BLaER1 treated with 17β-estradiol and CSF1 and Interleukin-3, amounts not matched to agents 10 nM and 100 nM (cell line): ENCODE measurements at regions not wholly inside any gene's neighbourhood (a gene's known extent, or its start where the extent isn't known, plus 50 kb on each side); places are given as distances from the start of the nearest gene placed in this dataset.

ENCODE experiments used
- H3K27ac ChIP-seq, 11 experiments: shearing (Covaris generic); formaldehyde crosslinking; 2 replicates each; pipeline ENCODE4 v1.8.1; 2022
- H3K27me3 ChIP-seq, 11 experiments: shearing (Covaris generic); formaldehyde crosslinking; 2 replicates each; pipeline ENCODE4 v1.8.1; 2022
- H3K36me3 ChIP-seq, 11 experiments: shearing (Covaris generic); formaldehyde crosslinking; 2 replicates each; pipeline ENCODE4 v1.8.1; 2022
- H3K4me1 ChIP-seq, 10 experiments: shearing (Covaris generic); formaldehyde crosslinking; 2 replicates each; pipeline ENCODE4 v1.8.1; 2022
- H3K4me2 ChIP-seq, 11 experiments: shearing (Covaris generic); formaldehyde crosslinking; 2 replicates each; pipeline ENCODE4 v1.8.1; 2022
- H3K4me3 ChIP-seq, 10 experiments: shearing (Covaris generic); formaldehyde crosslinking; 2 replicates each; pipeline ENCODE4 v1.8.1; 2022
- H3K9ac ChIP-seq, 11 experiments: shearing (Covaris generic); formaldehyde crosslinking; 2 replicates each; pipeline ENCODE4 v1.8.1; 2022
- H3K9me3 ChIP-seq, 11 experiments: shearing (Covaris generic); formaldehyde crosslinking; replicated peaks in 1 of 11; 2 replicates each; pipeline ENCODE4 v1.8.1; 2022
- H4K20me1 ChIP-seq, 11 experiments: shearing (Covaris generic); formaldehyde crosslinking; 2 replicates each; pipeline ENCODE4 v1.8.1; 2022
- Cebpa-rat ChIP-seq, 11 experiments: shearing (Covaris generic); IDR thresholded peaks; 2 replicates each; pipeline ENCODE4 v1.8.1; 2022

GRCh38 chr17:70855401-70856054 is 686.2 kb downstream of the KCNJ2 start:
- Histone ChIP-seq H4K20me1 (no peaks in the 10 kb centered on the region), H3K27ac (no peak overlapping the region), H3K4me2 (no peak overlapping the region), H3K9ac (no peak overlapping the region), H3K27me3 (no peaks in the 10 kb centered on the region), H3K9me3 (peaks cover 0 to 3% (median 0%) of the 10 kb centered on the region in 11 experiments; a peak in 1 of 22 replicates), H3K36me3 (no peaks in the 10 kb centered on the region), H3K4me3 (no peak overlapping the region), H3K4me1 (no peaks in the 10 kb centered on the region)
- no peak for TF ChIP-seq Cebpa-rat (IDR thresholded peaks at IDR 0.05)

DNA sequence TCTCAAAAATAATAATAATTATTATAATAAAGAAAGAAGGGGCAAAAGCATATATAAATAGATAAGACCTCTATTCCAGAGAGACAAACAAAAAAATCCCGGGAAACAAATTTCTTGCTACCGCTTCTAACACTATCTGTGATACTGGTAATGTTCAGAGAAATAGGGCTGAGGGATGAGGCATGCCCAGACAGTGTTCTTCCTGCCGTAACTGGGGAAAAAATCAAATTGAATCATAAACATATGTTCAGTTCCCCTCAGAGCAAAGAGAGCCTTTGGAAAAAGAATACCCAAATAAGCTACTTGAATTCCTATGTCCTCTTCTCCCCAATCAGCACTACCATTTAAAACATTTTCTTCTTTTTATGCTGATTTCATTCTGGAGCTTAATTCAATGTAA is 688.0 kb downstream of the KCNJ2 start:
- no peaks in the 10 kb centered on the region for H3K4me1 ChIP-seq
- no peaks in the 10 kb centered on the region for H3K36me3 ChIP-seq
- no peak overlapping the region for H3K27ac ChIP-seq
- H3K9ac ChIP-seq: no peak overlapping the region
- TF ChIP-seq Cebpa-rat (IDR thresholded peaks at IDR 0.05): no peak
- peaks cover 4 to 12% (median 9%) of the 10 kb centered on the region in 11 experiments; a peak in 17 of 22 replicates for H3K9me3 ChIP-seq
- H3K4me2 ChIP-seq: no peak overlapping the region
- H3K27me3 ChIP-seq: no peaks in the 10 kb centered on the region
- H3K4me3 ChIP-seq: no peak overlapping the region
- no peaks in the 10 kb centered on the region for H4K20me1 ChIP-seq

DNA sequence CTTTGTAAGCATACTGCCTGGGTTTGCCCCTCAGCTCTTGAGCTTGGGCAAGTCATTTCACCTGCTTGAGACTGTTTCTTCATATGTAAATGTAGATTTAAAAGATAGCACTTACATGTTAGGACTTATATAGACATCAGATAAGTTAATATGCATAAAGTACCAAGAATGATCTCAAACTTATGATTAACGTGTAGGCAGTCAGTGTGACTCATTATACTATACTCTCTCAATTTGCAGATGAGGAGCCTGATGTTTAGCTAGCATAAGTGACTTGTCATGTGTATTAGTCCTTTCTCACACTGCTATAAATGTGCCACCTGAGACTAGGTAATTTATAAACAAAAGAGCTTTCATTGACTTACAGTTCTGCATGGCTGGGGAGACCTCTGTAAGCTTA is 690.5 kb downstream of the KCNJ2 start:
- Histone ChIP-seq H3K9me3 (peaks cover 4 to 12% (median 9%) of the 10 kb centered on the region in 11 experiments; a peak in 17 of 22 replicates), H3K4me3 (no peak overlapping the region), H3K4me1 (no peaks in the 10 kb centered on the region), H4K20me1 (no peaks in the 10 kb centered on the region), H3K4me2 (no peak overlapping the region), H3K9ac (no peak overlapping the region), H3K27ac (no peak overlapping the region), H3K36me3 (no peaks in the 10 kb centered on the region), H3K27me3 (no peaks in the 10 kb centered on the region)
- TF ChIP-seq Cebpa-rat (IDR thresholded peaks at IDR 0.05): no peak

DNA sequence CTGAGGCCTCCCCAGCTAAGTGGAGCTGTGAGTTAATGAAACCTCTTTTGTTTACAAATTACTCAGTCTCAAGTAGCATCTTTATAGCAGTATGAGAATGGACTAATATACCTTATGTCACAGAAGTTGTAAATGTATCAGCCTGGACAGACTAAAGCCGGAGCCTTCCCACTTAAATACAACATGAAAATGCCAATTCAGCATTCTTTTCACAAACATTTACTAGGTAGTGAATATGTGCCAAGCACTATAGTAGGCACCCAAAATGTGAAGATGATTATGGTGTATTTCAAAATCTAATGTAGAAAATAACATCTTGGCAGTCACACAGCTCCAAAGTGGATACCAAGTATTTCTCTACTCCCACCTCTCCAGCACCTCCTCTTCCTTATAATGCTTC is 693.0 kb downstream of the KCNJ2 start:
- H4K20me1 ChIP-seq: no peaks in the 10 kb centered on the region
- H3K9ac ChIP-seq: no peak overlapping the region
- no peak overlapping the region for H3K4me3 ChIP-seq
- H3K4me1 ChIP-seq: no peaks in the 10 kb centered on the region
- H3K27ac ChIP-seq: no peak overlapping the region
- peaks cover 4 to 12% (median 9%) of the 10 kb centered on the region in 11 experiments; a peak in 17 of 22 replicates for H3K9me3 ChIP-seq
- H3K4me2 ChIP-seq: no peak overlapping the region
- no peak for TF ChIP-seq Cebpa-rat (IDR thresholded peaks at IDR 0.05)
- H3K27me3 ChIP-seq: no peaks in the 10 kb centered on the region
- no peaks in the 10 kb centered on the region for H3K36me3 ChIP-seq

DNA sequence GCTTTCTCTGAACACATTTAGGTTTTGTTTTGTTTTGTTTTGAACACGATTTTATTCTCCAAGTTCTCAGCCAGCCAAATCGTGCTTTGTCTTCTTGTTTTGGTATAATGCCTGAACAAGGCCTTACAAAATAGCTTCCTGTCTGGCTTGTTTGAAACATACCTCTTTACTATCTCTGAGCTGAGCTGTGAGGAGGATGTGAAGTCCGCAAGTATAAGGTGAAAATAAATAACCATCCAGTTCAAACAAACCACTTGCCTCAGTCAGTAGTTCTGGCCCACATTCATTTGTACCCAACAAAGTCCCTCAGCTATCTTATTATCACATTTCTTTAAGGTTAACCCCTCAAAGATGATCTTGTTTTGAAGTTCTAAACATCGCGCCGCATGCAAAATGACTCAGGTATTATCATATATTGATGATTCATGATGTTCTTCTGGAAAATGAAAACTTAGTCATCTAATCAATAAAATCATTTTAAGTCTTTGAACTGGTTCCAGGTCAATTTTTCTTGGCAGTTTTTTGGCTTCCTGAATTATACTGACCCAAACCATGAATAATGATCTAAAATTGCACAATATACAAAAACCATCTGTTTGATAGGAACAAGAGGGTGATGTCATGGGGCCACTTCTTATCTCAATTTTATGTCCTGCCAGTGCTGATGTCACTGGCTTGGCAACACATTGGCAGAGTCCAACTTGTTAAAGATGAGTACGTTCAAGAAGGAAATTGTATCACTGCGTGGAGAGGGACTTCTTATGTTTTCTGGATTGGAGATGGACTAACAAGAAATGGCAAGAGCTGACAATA is 694.3 kb downstream of the KCNJ2 start:
- Histone ChIP-seq H3K4me3 (no peak overlapping the region), H3K9me3 (peaks cover 4 to 12% (median 9%) of the 10 kb centered on the region in 11 experiments; a peak in 17 of 22 replicates), H4K20me1 (no peaks in the 10 kb centered on the region), H3K27me3 (no peaks in the 10 kb centered on the region), H3K4me1 (no peaks in the 10 kb centered on the region), H3K36me3 (no peaks in the 10 kb centered on the region), H3K9ac (no peak overlapping the region), H3K4me2 (no peak overlapping the region), H3K27ac (no peak overlapping the region)
- TF ChIP-seq Cebpa-rat (IDR thresholded peaks at IDR 0.05): no peak

- H3K4me1 ChIP-seq: no peaks in the 10 kb centered on the region
- H3K9ac ChIP-seq: no peak overlapping the region
- TF ChIP-seq Cebpa-rat (IDR thresholded peaks at IDR 0.05): no peak
- no peak overlapping the region for H3K4me2 ChIP-seq
- H4K20me1 ChIP-seq: no peaks in the 10 kb centered on the region
- no peaks in the 10 kb centered on the region for H3K27me3 ChIP-seq
- no peaks in the 10 kb centered on the region for H3K36me3 ChIP-seq
- H3K4me3 ChIP-seq: no peak overlapping the region
- peaks cover 3 to 7% (median 5%) of the 10 kb centered on the region in 11 experiments; a peak in 16 of 22 replicates for H3K9me3 ChIP-seq
- H3K27ac ChIP-seq: no peak overlapping the region
These were observed 696.9 kb downstream of the KCNJ2 start for GRCh38 chr17:70865993-70866804.

- no peak for TF ChIP-seq Cebpa-rat (IDR thresholded peaks at IDR 0.05)
- Histone ChIP-seq H3K36me3 (no peaks in the 10 kb centered on the region), H3K9me3 (no peaks in the 10 kb centered on the region), H3K4me2 (no peak overlapping the region), H3K9ac (no peak overlapping the region), H3K4me3 (no peak overlapping the region), H3K4me1 (no peaks in the 10 kb centered on the region), H3K27me3 (no peaks in the 10 kb centered on the region), H3K27ac (no peak overlapping the region), H4K20me1 (no peaks in the 10 kb centered on the region)
These were observed 698.8 kb downstream of the KCNJ2 start for GRCh38 chr17:70868149-70868548.

- no peaks in the 10 kb centered on the region for H3K36me3 ChIP-seq
- H3K27ac ChIP-seq: no peak overlapping the region
- no peaks in the 10 kb centered on the region for H3K4me1 ChIP-seq
- no peak overlapping the region for H3K9ac ChIP-seq
- H3K4me3 ChIP-seq: no peak overlapping the region
- H3K27me3 ChIP-seq: no peaks in the 10 kb centered on the region
- no peaks in the 10 kb centered on the region for H4K20me1 ChIP-seq
- H3K4me2 ChIP-seq: no peak overlapping the region
- H3K9me3 ChIP-seq: no peaks in the 10 kb centered on the region
- TF ChIP-seq Cebpa-rat (IDR thresholded peaks at IDR 0.05): no peak
These were observed 700.2 kb downstream of the KCNJ2 start for GRCh38 chr17:70869402-70870085.
